ENCODE measurements at regions not wholly inside any gene's neighbourhood (a gene's known extent, or its start where the extent isn't known, plus 50 kb on each side); places are given as distances from the start of the nearest gene placed in this dataset.
"Not testable (repeated sequence)": the region's sequence is repeated elsewhere in the genome, so short reads cannot be mapped to it uniquely, and the experiment has no call there.

GRCh38 chr2:132257301-132258171, 95.8 kb upstream of the ANKRD30BL start:
- not testable (repeated sequence) for TF ChIP-seq CTCF (IDR thresholded peaks at IDR 0.05; ENCODE audit: low read depth, low read length, missing input control); ATF3 (IDR thresholded peaks at IDR 0.05); ZBTB33 (IDR thresholded peaks at IDR 0.05); HNF4G (IDR thresholded peaks at IDR 0.05); YY1 (IDR thresholded peaks at IDR 0.05); MAX (IDR thresholded peaks at IDR 0.05)

All from liver (tissue), 3 donors.